Sigmoid colon (tissue), 6 donors: ENCODE measurements at regions not wholly inside any gene's neighbourhood (a gene's known extent, or its start where the extent isn't known, plus 50 kb on each side); places are given as distances from the start of the nearest gene placed in this dataset.

Experiments
- DNase-seq: peaks from one replicate; pipeline ENCODE4 v3.0.0-alpha.2; 2019
- H3K27ac ChIP-seq, 4 donors: fragments of 200-600 bp; sonication (generic); one replicate each; pipeline ENCODE4 v1.5.1; 2016 to 2019; ENCODE audit warnings: mild to moderate bottlenecking in 1 of 4
- H3K27me3 ChIP-seq, 3 donors: fragments of 200-600 bp; sonication (generic); one replicate each; pipeline ENCODE4 v1.5.1; 2019; ENCODE audit warnings: mild to moderate bottlenecking in 1 of 3
- H3K36me3 ChIP-seq, 4 donors: fragments of 200-600 bp; sonication (generic); one replicate each; pipeline ENCODE4 v1.5.1; 2016 to 2019
- H3K4me1 ChIP-seq, 4 donors: fragments of 200-600 bp; sonication (generic); one replicate each; pipeline ENCODE4 v1.5.1; 2017 to 2019
- H3K4me3 ChIP-seq, 4 donors: fragments of 200-600 bp; sonication (generic); one replicate each; pipeline ENCODE4 v1.5.1; 2017 to 2019; ENCODE audit warnings: mild to moderate bottlenecking in 2 of 4, moderate library complexity in 1 of 4
- H3K9me3 ChIP-seq, 4 donors: fragments of 200-600 bp in 3 of 4; sonication (generic) in 3 of 4; one replicate each; pipeline versions ENCODE4 v1.5.1 to v1.6.1; 2013 to 2019
- EP300 ChIP-seq, 4 donors: sonication (generic); formaldehyde crosslinking; IDR thresholded peaks; one replicate each; pipeline ENCODE4 v1.6.1; 2017; ENCODE audit warnings: antibody characterized with exemption in 4 of 4
- POLR2A ChIP-seq, 2 donors: fragments of 450-650 bp; IDR thresholded peaks; one replicate each; pipeline ENCODE4 v1.6.1; 2016; ENCODE audit warnings: antibody characterized with exemption in 2 of 2, mild to moderate bottlenecking in 2 of 2, moderate library complexity in 2 of 2
- POLR2AphosphoS5 ChIP-seq, 4 donors: sonication (generic); formaldehyde crosslinking; IDR thresholded peaks; one replicate each; pipeline ENCODE4 v1.6.1; 2017; ENCODE audit warnings: antibody characterized with exemption in 4 of 4
- WGBS, 2 donors: extraction: QIAGEN DNeasy Blood & Tissue Kit; methylation state at CpG; one replicate each; pipeline ENCODE4 v1.1.7; 2013; 5-methylcytosine and 5-hydroxymethylcytosine counted together
- intact Hi-C: fragments of 100-400 bp; cut with DNase I; formaldehyde crosslinking; loops from one replicate; pipeline ENCODE4 v1.15.1; 2023
- TF ChIP-seq, protein P1 (sequence below), 4 experiments: fragments of 450-650 bp in 3 of 4; fragments of 200-600 bp in 1 of 4; IDR thresholded peaks; one replicate each; pipeline ENCODE4 v1.5.1; 2016 to 2019; ENCODE audit warnings: antibody characterized with exemption in 4 of 4, mild to moderate bottlenecking in 3 of 4, moderate library complexity in 2 of 4
- donor health status: healthy with polysubstance abuse.
- donor health status: healthy.

DNA sequence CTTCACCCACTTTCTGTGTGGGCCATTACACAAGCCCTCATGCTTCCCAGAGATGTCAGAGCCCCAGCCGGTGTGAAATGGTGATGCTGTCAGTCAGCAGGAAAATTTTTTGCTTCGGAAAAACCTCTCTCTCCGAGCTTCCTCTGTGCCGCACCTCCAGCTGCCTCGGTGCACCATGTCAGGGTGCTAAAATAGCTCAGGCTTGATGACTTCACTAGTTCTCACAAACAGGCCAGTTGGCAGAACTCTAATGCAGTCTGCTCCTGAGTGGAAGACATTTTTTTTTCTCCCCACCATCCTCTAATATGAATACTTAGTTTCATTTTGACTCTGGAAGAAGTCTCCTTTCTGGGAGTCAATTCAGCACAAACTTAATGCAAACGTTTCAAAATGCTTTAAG, 71.3 kb downstream of the KLF12 start:
- peak overlapping the region; percentile 0 to 38 (median 31) for H3K4me3 ChIP-seq
- peaks cover 0 to 51% (median 40%) of the 10 kb centered on the region in 4 donors for H3K4me1 ChIP-seq
- H3K27me3 ChIP-seq = no peaks in the 10 kb centered on the region
- TF ChIP-seq, protein P1, sequence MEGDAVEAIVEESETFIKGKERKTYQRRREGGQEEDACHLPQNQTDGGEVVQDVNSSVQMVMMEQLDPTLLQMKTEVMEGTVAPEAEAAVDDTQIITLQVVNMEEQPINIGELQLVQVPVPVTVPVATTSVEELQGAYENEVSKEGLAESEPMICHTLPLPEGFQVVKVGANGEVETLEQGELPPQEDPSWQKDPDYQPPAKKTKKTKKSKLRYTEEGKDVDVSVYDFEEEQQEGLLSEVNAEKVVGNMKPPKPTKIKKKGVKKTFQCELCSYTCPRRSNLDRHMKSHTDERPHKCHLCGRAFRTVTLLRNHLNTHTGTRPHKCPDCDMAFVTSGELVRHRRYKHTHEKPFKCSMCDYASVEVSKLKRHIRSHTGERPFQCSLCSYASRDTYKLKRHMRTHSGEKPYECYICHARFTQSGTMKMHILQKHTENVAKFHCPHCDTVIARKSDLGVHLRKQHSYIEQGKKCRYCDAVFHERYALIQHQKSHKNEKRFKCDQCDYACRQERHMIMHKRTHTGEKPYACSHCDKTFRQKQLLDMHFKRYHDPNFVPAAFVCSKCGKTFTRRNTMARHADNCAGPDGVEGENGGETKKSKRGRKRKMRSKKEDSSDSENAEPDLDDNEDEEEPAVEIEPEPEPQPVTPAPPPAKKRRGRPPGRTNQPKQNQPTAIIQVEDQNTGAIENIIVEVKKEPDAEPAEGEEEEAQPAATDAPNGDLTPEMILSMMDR (IDR thresholded peaks at IDR 0.05) = no peak
- TF ChIP-seq POLR2AphosphoS5 (IDR thresholded peaks at IDR 0.05) (peak; percentile 18 to 56 (median 42)), POLR2A (IDR thresholded peaks at IDR 0.05) (no peak)
- peak; percentile 82 for DNase-seq
- no peaks in the 10 kb centered on the region for H3K36me3 ChIP-seq
- 54 to 79% methylated on average over 6 of the region's 6 CpGs for WGBS, 2 donors
- no peaks in the 10 kb centered on the region for H3K9me3 ChIP-seq
- intact Hi-C loops = loop anchor here (5.0 kb wide), 1 partner anchor 69 kb away; the partner anchor contains the start of gene KLF12
- peak overlapping the region; percentile 14 to 82 (median 76) for H3K27ac ChIP-seq

DNA sequence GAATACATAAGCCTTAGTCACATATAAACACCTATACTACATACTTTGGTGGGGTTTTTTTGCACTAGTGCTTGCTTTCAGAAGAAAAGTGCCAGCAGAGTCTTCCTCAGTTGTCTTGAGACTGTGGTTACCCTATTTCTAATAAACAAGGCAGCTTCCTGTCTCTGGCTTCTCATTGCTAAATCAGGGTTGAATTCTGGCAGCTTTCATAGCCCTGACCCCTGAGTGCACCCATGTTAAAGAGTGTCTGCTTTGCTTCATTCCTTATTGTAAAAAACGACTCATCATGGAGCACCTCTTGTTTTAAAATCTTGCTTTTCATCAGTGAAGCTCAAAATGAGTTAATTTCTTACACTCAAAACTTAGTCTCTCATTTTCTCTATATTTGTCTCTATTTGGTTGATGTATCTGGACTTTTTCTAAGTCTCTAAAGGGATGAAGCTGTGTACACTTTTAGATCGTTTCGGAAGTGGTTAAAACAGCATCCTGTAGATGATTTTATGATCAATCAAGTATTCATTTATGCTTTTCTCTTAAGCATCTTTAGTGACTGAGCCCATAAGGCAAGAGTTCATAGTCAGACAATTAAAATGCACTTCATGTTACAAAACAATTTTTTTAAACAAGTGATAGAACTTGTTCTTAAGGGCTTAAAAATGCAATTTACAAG, 72.1 kb downstream of the KLF12 start:
- WGBS, 2 donors = 34 to 62% methylated on average over 3 of the region's 3 CpGs
- H3K27me3 ChIP-seq = no peaks in the 10 kb centered on the region
- peaks cover 0 to 49% (median 40%) of the 10 kb centered on the region in 4 donors for H3K4me1 ChIP-seq
- peak overlapping the region in 1 of 4 donors; percentile 34 for H3K4me3 ChIP-seq
- no peaks in the 10 kb centered on the region for H3K9me3 ChIP-seq
- TF ChIP-seq POLR2A (IDR thresholded peaks at IDR 0.05) (no peak), POLR2AphosphoS5 (IDR thresholded peaks at IDR 0.05) (peak in 2 of 4 donors; percentile 53 to 61), EP300 (IDR thresholded peaks at IDR 0.05) (peak in 1 of 4 donors; percentile 8)
- TF ChIP-seq, protein P1 (IDR thresholded peaks at IDR 0.05) = no peak
- intact Hi-C loops = loop anchor here (5.0 kb wide), 1 partner anchor 70 kb away; the partner anchor contains the start of gene KLF12
- DNase-seq = no peak
- peak overlapping the region; percentile 14 to 82 (median 76) for H3K27ac ChIP-seq
- no peaks in the 10 kb centered on the region for H3K36me3 ChIP-seq

DNA sequence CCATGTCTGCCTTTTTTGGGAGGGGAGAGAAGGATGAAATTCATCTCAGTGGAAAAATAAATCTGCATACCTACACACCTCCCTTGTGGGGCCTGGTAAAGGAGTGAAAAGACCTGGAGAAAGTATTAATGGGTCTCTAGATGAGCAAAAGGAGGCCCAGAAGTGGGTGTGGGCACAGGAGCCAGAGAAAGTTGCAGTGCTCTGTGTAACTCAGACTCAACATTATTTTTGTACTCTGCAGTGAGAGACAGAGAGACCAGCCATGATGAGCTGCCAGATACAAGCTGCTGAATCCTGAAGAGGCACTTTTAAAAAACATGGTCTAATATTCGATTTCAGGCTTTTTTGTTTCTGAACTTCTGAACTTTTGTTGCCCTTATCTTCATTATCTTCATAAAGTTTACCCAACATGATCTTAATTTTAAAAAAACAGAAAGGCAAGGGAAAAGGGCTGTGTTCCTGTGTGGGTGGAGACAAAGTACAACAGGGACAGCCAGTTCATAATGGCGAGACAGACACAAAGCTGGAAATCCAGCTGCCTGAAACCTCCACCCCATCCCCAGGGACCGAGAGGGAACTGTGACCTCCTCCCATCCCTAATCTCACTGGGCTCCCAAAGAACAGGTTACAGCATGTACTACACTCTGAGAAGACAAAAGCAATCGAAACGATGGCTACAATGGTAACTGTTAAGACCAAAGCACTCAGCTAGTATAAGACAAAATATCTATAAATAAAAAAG, 77.2 kb downstream of the KLF12 start:
- no peaks in the 10 kb centered on the region for H3K36me3 ChIP-seq
- TF ChIP-seq, protein P1 (IDR thresholded peaks at IDR 0.05) = no peak
- TF ChIP-seq POLR2AphosphoS5 (IDR thresholded peaks at IDR 0.05) = no peak
- no peak for TF ChIP-seq EP300 (IDR thresholded peaks at IDR 0.05)
- TF ChIP-seq POLR2A (IDR thresholded peaks at IDR 0.05) = no peak
- peaks cover 0 to 40% (median 26%) of the 10 kb centered on the region in 4 donors for H3K4me1 ChIP-seq
- H3K27ac ChIP-seq = peak overlapping the region in 3 of 4 donors; percentile 21 to 37 (median 28)
- no peaks in the 10 kb centered on the region for H3K27me3 ChIP-seq
- no peaks in the 10 kb centered on the region for H3K9me3 ChIP-seq
- 68% methylated on average over 5 of the region's 5 CpGs for WGBS, 2 donors
- H3K4me3 ChIP-seq = no peak overlapping the region
- intact Hi-C loops = no loop called here
- DNase-seq = no peak

DNA sequence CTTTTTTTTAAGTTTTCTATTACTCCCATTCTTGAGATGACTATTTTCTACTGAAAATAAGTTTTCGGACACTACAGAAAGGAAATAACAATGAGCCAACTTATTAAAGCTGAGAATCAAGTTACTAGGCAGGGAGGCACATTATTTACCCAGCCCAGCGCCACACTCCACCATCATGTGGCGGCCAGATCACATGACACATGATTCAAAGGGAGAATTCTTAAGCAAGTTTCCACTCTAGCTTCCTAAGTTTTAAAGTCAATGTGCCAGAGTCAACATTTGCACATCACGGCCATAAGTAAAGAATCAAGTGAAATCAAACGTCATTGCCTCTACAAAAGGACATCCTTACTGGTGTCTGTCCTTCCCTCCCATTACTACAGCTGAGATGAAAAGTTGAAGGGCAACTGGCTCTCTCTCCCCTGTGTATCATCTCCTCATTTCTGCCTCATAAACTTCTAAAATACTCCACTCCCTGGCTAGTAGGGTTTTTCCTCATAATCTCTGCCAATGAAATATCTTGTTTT, 81.7 kb downstream of the KLF12 start:
- Histone ChIP-seq H3K4me3 (no peak overlapping the region), H3K27me3 (no peaks in the 10 kb centered on the region), H3K4me1 (peaks cover 0 to 40% (median 22%) of the 10 kb centered on the region in 4 donors), H3K9me3 (no peaks in the 10 kb centered on the region), H3K27ac (no peak overlapping the region), H3K36me3 (no peaks in the 10 kb centered on the region)
- no peak for TF ChIP-seq POLR2A (IDR thresholded peaks at IDR 0.05)
- no peak for TF ChIP-seq EP300 (IDR thresholded peaks at IDR 0.05)
- no peak for TF ChIP-seq POLR2AphosphoS5 (IDR thresholded peaks at IDR 0.05)
- TF ChIP-seq, protein P1 (IDR thresholded peaks at IDR 0.05) = no peak
- intact Hi-C loops = no loop called here
- WGBS, 2 donors = 83 to 90% methylated on average over 5 of the region's 5 CpGs
- DNase-seq = no peak
